ENCODE measurements at regions not wholly inside any gene's neighbourhood (a gene's known extent, or its start where the extent isn't known, plus 50 kb on each side); places are given as distances from the start of the nearest gene placed in this dataset.

- TF ChIP-seq POLR2A (IDR thresholded peaks at IDR 0.05): no peak
- TF ChIP-seq CTCF (IDR thresholded peaks at IDR 0.05): no peak
Measured at GRCh38 chr7:81430150-81430549, 339.7 kb downstream of the HGF start.

Data from adrenal gland (tissue), 5 donors.